OCI-LY3 (cell line): ENCODE measurements at regions not wholly inside any gene's neighbourhood (a gene's known extent, or its start where the extent isn't known, plus 50 kb on each side); places are given as distances from the start of the nearest gene placed in this dataset.

Experiments used
- CTCF ChIP-seq: fragments of 200-600, 300-600 bp; sonication (generic); IDR thresholded peaks from 2 replicates; pipeline ENCODE4 v1.5.1; 2014; ENCODE audit warnings: antibody characterized with exemption, low read length, low read depth
- EZH2phosphoT487 ChIP-seq: fragments of 200-600 bp; shearing (Covaris generic); IDR thresholded peaks from 2 replicates; pipeline ENCODE4 v1.6.1; 2018; ENCODE audit warnings: antibody characterized with exemption, mixed run types, low read depth

DNA sequence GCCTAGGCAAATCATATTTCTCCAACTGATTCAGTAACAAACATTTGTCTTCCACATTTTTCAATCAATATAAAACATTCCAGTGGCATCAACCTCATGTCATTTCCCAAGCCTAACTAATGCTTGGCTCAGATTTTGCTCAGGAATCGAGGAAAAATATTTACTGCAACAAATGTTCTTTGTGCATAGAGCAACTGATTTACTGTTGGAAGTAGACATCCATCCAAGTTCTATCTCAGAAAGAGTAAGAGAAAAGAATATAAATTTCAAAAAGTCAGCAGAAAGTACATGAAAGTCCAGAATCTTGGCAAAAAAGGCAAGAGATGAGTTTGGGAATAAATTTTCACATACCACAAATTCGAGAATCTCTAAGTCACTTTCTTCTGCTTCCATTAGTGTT lies 2245.0 kb upstream of the RAG2 start:
- TF ChIP-seq CTCF, result no peak
- no peak for TF ChIP-seq EZH2phosphoT487
